HEK293T (cell line): ENCODE measurements at regions not wholly inside any gene's neighbourhood (a gene's known extent, or its start where the extent isn't known, plus 50 kb on each side); places are given as distances from the start of the nearest gene placed in this dataset.

Experiments used
- BHLHE40 ChIP-seq: fragments of 450-650 bp; IDR thresholded peaks from 2 replicates; pipeline ENCODE4 v1.6.1; 2016; ENCODE audit warnings: mild to moderate bottlenecking, moderate library complexity, borderline replicate concordance
- FOXM1 ChIP-seq: fragments of 450-650 bp; IDR thresholded peaks from 2 replicates; pipeline ENCODE4 v1.6.1; 2017; ENCODE audit warnings: mild to moderate bottlenecking, borderline replicate concordance
- HDGF ChIP-seq: fragments of 450-650 bp; IDR thresholded peaks from 2 replicates; pipeline ENCODE4 v1.6.1; 2017; ENCODE audit warnings: antibody characterized with exemption, borderline replicate concordance
- L3MBTL2 ChIP-seq: fragments of 450-650 bp; conservative IDR thresholded peaks from 2 replicates; pipeline ENCODE4 v1.6.1; 2016; ENCODE audit warnings: mild to moderate bottlenecking
- LEF1 ChIP-seq: fragments of 450-650 bp; IDR thresholded peaks from 2 replicates; pipeline ENCODE4 v1.6.1; 2017; ENCODE audit warnings: mild to moderate bottlenecking, borderline replicate concordance
- SP1 ChIP-seq: fragments of 450-650 bp; IDR thresholded peaks from 2 replicates; pipeline ENCODE4 v1.6.1; 2017
- SUZ12 ChIP-seq: fragments of 450-650 bp; IDR thresholded peaks from 2 replicates; pipeline ENCODE4 v1.6.1; 2016; ENCODE audit warnings: mild to moderate bottlenecking
- TARDBP ChIP-seq: fragments of 450-650 bp; IDR thresholded peaks from 2 replicates; pipeline ENCODE4 v1.6.1; 2016

DNA sequence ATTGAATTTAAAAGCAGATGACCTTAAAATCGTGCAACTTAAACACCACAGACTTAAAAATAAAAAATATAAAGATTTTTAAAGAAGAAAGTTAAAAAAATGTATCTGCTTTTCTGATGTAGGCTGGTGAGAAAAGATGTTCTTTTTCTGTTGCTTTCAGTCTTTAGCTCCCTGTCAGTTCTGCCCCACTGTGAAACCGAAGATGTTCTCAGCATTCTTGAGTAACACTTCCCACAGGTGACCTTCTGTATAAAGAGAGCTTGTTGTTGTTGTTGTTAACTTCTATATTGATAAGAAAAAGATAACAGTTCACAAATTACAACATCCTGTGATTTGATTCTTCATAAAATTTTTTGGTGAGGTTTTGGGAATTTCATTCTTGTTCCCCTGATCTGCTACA lies 377.9 kb upstream of the RGS6 start:
- TF ChIP-seq FOXM1 (no peak), TARDBP (no peak), SUZ12 (no peak), BHLHE40 (no peak), SP1 (no peak), L3MBTL2 (no peak), HDGF (no peak), LEF1 (no peak)
